Hepatocyte (in vitro differentiated cells): ENCODE measurements at regions not wholly inside any gene's neighbourhood (a gene's known extent, or its start where the extent isn't known, plus 50 kb on each side); places are given as distances from the start of the nearest gene placed in this dataset.

ENCODE experiments used
- DNase-seq: peaks from one replicate; pipeline ENCODE4 v3.0.0-alpha.2; 2016; ENCODE audit warnings: low spot score
- H2AFZ ChIP-seq: fragments of 200-600 bp; sonication (generic); 2 replicates; pipeline ENCODE4 v1.6.0; 2016; ENCODE audit warnings: antibody characterized with exemption, mild to moderate bottlenecking
- H3K27ac ChIP-seq: fragments of 200-600 bp; sonication (generic); 2 replicates; pipeline ENCODE4 v1.5.1; 2016; ENCODE audit warnings: mild to moderate bottlenecking
- H3K27me3 ChIP-seq: fragments of 200-600 bp; sonication (generic); 2 replicates; pipeline ENCODE4 v1.6.1; 2016
- H3K36me3 ChIP-seq: fragments of 200-600 bp; sonication (generic); replicated peaks from 2 replicates; pipeline ENCODE4 v1.5.1; 2016; ENCODE audit warnings: low read depth; ENCODE audit not compliant: insufficient read depth
- H3K4me1 ChIP-seq: fragments of 200-600 bp; sonication (generic); 2 replicates; pipeline ENCODE4 v1.5.1; 2016; ENCODE audit warnings: mild to moderate bottlenecking, moderate library complexity; ENCODE audit not compliant: insufficient read depth
- H3K4me2 ChIP-seq: fragments of 200-600 bp; sonication (generic); 2 replicates; pipeline ENCODE4 v1.6.0; 2016
- H3K4me3 ChIP-seq: fragments of 200-600 bp; sonication (generic); 2 replicates; pipeline ENCODE4 v1.5.1; 2016; ENCODE audit warnings: mild to moderate bottlenecking
- H3K79me2 ChIP-seq: fragments of 200-600 bp; sonication (generic); 2 replicates; pipeline ENCODE4 v1.6.0; 2017; ENCODE audit warnings: mild to moderate bottlenecking
- H3K9me2 ChIP-seq: fragments of 200-600 bp; sonication (generic); replicated peaks from 2 replicates; pipeline ENCODE4 v1.6.0; 2017; ENCODE audit warnings: mild to moderate bottlenecking; ENCODE audit not compliant: insufficient read depth
- H3K9me3 ChIP-seq: fragments of 200-600 bp; sonication (generic); 2 replicates; pipeline ENCODE4 v1.5.1; 2016; ENCODE audit warnings: low read depth, mild to moderate bottlenecking
- H4K20me1 ChIP-seq: fragments of 200-600 bp; sonication (generic); 2 replicates; pipeline ENCODE4 v1.6.0; 2016; ENCODE audit warnings: mild to moderate bottlenecking; ENCODE audit not compliant: insufficient read depth, poor library complexity, severe bottlenecking
- CTCF ChIP-seq: fragments of 200-600 bp; sonication (generic); IDR thresholded peaks from 2 replicates; pipeline ENCODE4 v1.5.1; 2016; ENCODE audit warnings: antibody characterized with exemption, mild to moderate bottlenecking; ENCODE audit not compliant: poor library complexity
- EZH2 ChIP-seq: fragments of 200-600 bp; sonication (generic); IDR thresholded peaks from 2 replicates; pipeline ENCODE4 v1.6.1; 2016; ENCODE audit warnings: antibody characterized with exemption, mild to moderate bottlenecking, borderline replicate concordance
- EZH2phosphoT487 ChIP-seq: fragments of 200-600 bp; sonication (generic); IDR thresholded peaks from one replicate; pipeline ENCODE4 v1.6.1; 2018; ENCODE audit warnings: antibody characterized with exemption, mild to moderate bottlenecking, low read depth, moderate library complexity; ENCODE audit not compliant: unreplicated experiment, severe bottlenecking
- WGBS: methylation state at CpG from one replicate; pipeline ENCODE4 v1.1.6; 2016; ENCODE audit warnings: low lambda C conversion rate; ENCODE audit errors: missing lambda C conversion rate; 5-methylcytosine and 5-hydroxymethylcytosine counted together

GRCh38 chr3:144273601-144274000, 302.0 kb downstream of the DIPK2A start:
- Histone ChIP-seq H3K27me3 (no peaks in the 10 kb centered on the region), H3K36me3 (no peaks in the 10 kb centered on the region), H4K20me1 (no peaks in the 10 kb centered on the region), H3K4me3 (no peak overlapping the region), H3K4me1 (no peaks in the 10 kb centered on the region), H3K4me2 (no peak overlapping the region), H3K9me2 (no peaks in the 10 kb centered on the region), H3K9me3 (no peaks in the 10 kb centered on the region), H3K27ac (no peak overlapping the region), H2AFZ (no peak overlapping the region), H3K79me2 (no peaks in the 10 kb centered on the region)
- WGBS = 52% methylated on average over 2 of the region's 2 CpGs
- TF ChIP-seq CTCF (no peak), EZH2phosphoT487 (no peak), EZH2 (no peak)
- peak; percentile 18 for DNase-seq

DNA sequence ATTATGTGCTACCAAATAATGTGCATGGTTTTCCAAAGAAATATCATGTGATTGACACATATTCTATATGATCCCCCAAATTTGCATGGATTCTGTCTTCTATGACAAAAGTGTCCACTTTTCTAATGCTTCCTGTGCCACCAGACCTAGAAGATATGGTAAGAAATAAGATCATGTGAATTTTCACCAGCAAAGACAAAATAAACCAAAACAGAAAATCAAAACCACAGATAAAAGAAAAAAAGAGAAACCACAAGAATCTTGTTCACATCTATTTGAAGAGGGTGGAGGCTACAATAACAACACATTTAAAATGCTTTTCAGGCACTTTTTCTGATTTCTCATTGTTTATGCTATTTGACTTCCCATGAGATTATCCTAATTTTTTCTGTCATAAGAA, 303.4 kb downstream of the DIPK2A start:
- DNase-seq = no peak
- Histone ChIP-seq H3K27me3 (no peaks in the 10 kb centered on the region), H3K79me2 (no peaks in the 10 kb centered on the region), H3K9me3 (no peaks in the 10 kb centered on the region), H3K36me3 (no peaks in the 10 kb centered on the region), H3K4me3 (no peak overlapping the region), H4K20me1 (no peaks in the 10 kb centered on the region), H3K27ac (no peak overlapping the region), H3K9me2 (no peaks in the 10 kb centered on the region), H3K4me1 (no peaks in the 10 kb centered on the region), H3K4me2 (no peak overlapping the region), H2AFZ (no peak overlapping the region)
- no peak for TF ChIP-seq EZH2

GRCh38 chr3:144282313-144282712, 310.7 kb downstream of the DIPK2A start:
- Histone ChIP-seq H3K9me2 (no peaks in the 10 kb centered on the region), H3K4me1 (no peaks in the 10 kb centered on the region), H3K9me3 (no peaks in the 10 kb centered on the region), H3K79me2 (no peaks in the 10 kb centered on the region), H4K20me1 (no peaks in the 10 kb centered on the region), H3K27ac (no peak overlapping the region), H3K36me3 (no peaks in the 10 kb centered on the region), H3K4me3 (no peak overlapping the region), H3K4me2 (no peak overlapping the region), H3K27me3 (no peaks in the 10 kb centered on the region), H2AFZ (no peak overlapping the region)
- DNase-seq = no peak
- 81% methylated on average over 2 of the region's 2 CpGs for WGBS
- TF ChIP-seq EZH2 = no peak
- TF ChIP-seq EZH2phosphoT487 = no peak

DNA sequence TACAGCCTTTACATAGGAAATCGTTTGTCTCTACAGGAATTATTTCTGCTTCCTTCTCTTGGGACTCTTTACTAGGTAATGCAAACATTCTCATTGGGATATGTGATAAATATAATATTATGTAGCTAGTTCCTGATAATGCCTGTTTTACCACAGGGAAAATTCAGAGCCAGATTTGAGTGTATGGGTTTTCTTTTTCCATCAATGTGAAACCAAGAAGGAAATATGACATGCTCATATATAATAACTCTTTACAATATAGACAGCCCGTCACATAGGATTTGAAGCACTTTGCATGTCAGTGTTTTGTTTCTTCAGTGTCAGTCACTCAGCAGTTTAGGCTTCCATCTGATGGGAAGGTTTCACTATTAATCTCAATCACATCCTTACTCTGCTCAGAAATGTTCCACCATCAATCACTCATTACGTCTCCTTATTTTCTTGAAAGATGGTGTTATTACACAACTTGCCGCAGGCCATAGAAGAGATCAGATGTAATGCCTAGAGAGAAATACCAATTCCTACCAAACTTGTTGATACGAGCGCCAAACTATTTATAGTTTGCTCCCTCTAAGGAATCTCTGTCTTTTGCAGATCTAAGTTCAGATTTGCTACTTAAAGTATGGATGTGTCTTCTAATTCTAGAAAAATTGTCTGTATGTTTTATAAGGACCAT, 314.8 kb downstream of the DIPK2A start:
- Histone ChIP-seq H3K36me3 (no peaks in the 10 kb centered on the region), H3K27me3 (no peaks in the 10 kb centered on the region), H3K9me3 (no peaks in the 10 kb centered on the region), H2AFZ (no peak overlapping the region), H3K4me1 (no peaks in the 10 kb centered on the region), H4K20me1 (no peaks in the 10 kb centered on the region), H3K27ac (no peak overlapping the region), H3K4me2 (no peak overlapping the region), H3K79me2 (no peaks in the 10 kb centered on the region), H3K4me3 (no peak overlapping the region), H3K9me2 (no peaks in the 10 kb centered on the region)
- DNase-seq = no peak
- 86% methylated on average over 6 of the region's 6 CpGs for WGBS
- no peak for TF ChIP-seq EZH2
- no peak for TF ChIP-seq CTCF
- TF ChIP-seq EZH2phosphoT487 = no peak
